ENCODE measurements at regions not wholly inside any gene's neighbourhood (a gene's known extent, or its start where the extent isn't known, plus 50 kb on each side); places are given as distances from the start of the nearest gene placed in this dataset.

DNA sequence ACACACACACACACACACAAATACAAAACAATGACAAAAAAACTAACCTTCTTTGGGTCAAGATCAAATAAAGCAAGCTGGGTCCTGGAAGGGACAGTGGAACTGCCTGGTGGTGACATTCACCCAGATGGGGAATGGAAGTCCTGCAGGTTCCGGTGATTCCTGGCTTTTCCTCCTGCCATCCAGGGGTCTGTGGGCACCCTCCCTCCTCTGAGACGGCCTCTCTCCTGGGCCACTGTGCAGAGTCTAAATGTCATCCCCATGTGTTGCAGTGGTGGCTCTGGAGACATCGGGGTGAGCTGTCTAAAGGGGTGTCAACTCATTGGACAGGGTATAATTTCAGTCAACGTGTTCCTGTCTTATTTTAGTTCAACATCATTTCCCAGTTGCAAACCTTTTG lies 248.2 kb downstream of the ZNF536 start:
- POLR2A ChIA-PET = no interaction called here

DNA sequence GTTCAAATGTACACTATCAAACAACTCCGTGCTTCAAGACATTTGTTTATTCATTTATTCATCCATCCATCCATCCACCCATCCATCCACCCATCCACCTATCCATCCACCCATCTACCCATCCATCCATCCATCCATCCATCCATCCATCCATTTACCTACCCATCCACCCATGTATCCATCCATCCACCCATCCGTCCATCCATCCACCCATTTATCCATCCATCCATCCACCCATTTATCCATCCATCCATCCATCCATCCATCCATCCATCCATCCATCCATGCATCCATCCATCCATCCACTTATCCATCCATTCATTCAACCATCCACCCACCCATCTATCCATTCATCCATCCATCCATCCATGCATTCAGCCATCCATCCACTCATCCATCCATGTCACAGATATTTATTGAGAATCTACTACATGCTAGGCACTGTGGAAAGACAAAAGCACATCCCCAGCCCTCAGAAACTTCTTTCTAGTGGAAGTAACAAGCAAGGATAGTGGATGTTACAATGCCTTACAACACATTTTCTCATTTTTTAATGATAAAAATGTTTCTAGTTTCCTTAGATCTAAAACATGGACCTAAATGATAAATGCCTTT lies 237.6 kb downstream of the ZNF536 start:
- Histone ChIP-seq H3K4me1 (no peaks in the 10 kb centered on the region), H3K9me3 (no peaks in the 10 kb centered on the region), H3K4me2 (no peak overlapping the region), H3K4me3 (no peak overlapping the region), H3K27ac (no peak overlapping the region)
- no peak for DNase-seq (ENCODE audit: low read depth in 1 of 2, low spot score in 1 of 2)
- ChIA-PET CTCF (no interaction called here), POLR2A (no interaction called here)
- 0% methylated on average over 2 of the region's 2 CpGs for WGBS (ENCODE audit: missing lambda C conversion rate)
- ATAC-seq = no peak
- FAIRE-seq = no peak
- TF ChIP-seq SREBF2 (IDR thresholded peaks at IDR 0.05) (no peak), CBX8 (IDR thresholded peaks at IDR 0.05) (no peak), MYC (IDR thresholded peaks at IDR 0.05; ENCODE audit: borderline replicate concordance, low read length) (no peak), RNF2 (IDR thresholded peaks at IDR 0.05; ENCODE audit: borderline replicate concordance, low read depth) (no peak)

More for the DNA sequence above, 248.2 kb downstream of the ZNF536 start:
- 29% methylated on average over 4 of the region's 4 CpGs for WGBS (ENCODE audit: missing lambda C conversion rate)
- DNase-seq (ENCODE audit: low read depth in 1 of 2, low spot score in 1 of 2) = no peak
- Histone ChIP-seq H3K4me3 (no peak overlapping the region), H3K9me3 (peaks cover 24% of the 10 kb centered on the region), H3K4me2 (no peak overlapping the region), H3K27ac (no peak overlapping the region), H3K4me1 (no peaks in the 10 kb centered on the region)
- no peak for ATAC-seq
- CTCF ChIA-PET = no interaction called here
- TF ChIP-seq RARB (CRISPR knock-in tag; IDR thresholded peaks at IDR 0.05) = no peak
- no peak for TF ChIP-seq SMC3 (IDR thresholded peaks at IDR 0.05)
- TF ChIP-seq POLR2A (IDR thresholded peaks at IDR 0.05; ENCODE audit: low read length) = no peak
- no peak for TF ChIP-seq CEBPB (IDR thresholded peaks at IDR 0.05)
- no peak for TF ChIP-seq RFX5 (IDR thresholded peaks at IDR 0.05)
- no peak for TF ChIP-seq FOXS1 (CRISPR knock-in tag; IDR thresholded peaks at IDR 0.05)
- TF ChIP-seq, protein P1, sequence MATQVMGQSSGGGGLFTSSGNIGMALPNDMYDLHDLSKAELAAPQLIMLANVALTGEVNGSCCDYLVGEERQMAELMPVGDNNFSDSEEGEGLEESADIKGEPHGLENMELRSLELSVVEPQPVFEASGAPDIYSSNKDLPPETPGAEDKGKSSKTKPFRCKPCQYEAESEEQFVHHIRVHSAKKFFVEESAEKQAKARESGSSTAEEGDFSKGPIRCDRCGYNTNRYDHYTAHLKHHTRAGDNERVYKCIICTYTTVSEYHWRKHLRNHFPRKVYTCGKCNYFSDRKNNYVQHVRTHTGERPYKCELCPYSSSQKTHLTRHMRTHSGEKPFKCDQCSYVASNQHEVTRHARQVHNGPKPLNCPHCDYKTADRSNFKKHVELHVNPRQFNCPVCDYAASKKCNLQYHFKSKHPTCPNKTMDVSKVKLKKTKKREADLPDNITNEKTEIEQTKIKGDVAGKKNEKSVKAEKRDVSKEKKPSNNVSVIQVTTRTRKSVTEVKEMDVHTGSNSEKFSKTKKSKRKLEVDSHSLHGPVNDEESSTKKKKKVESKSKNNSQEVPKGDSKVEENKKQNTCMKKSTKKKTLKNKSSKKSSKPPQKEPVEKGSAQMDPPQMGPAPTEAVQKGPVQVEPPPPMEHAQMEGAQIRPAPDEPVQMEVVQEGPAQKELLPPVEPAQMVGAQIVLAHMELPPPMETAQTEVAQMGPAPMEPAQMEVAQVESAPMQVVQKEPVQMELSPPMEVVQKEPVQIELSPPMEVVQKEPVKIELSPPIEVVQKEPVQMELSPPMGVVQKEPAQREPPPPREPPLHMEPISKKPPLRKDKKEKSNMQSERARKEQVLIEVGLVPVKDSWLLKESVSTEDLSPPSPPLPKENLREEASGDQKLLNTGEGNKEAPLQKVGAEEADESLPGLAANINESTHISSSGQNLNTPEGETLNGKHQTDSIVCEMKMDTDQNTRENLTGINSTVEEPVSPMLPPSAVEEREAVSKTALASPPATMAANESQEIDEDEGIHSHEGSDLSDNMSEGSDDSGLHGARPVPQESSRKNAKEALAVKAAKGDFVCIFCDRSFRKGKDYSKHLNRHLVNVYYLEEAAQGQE (IDR thresholded peaks at IDR 0.05) = no peak
- TF ChIP-seq POLR2AphosphoS2 (conservative IDR thresholded peaks at IDR 0.05; ENCODE audit: low read length) = no peak
- TF ChIP-seq ZNF302 (CRISPR knock-in tag; IDR thresholded peaks at IDR 0.05) = no peak
- TF ChIP-seq ZC3H11A (IDR thresholded peaks at IDR 0.05) = no peak
- TF ChIP-seq, protein P2, sequence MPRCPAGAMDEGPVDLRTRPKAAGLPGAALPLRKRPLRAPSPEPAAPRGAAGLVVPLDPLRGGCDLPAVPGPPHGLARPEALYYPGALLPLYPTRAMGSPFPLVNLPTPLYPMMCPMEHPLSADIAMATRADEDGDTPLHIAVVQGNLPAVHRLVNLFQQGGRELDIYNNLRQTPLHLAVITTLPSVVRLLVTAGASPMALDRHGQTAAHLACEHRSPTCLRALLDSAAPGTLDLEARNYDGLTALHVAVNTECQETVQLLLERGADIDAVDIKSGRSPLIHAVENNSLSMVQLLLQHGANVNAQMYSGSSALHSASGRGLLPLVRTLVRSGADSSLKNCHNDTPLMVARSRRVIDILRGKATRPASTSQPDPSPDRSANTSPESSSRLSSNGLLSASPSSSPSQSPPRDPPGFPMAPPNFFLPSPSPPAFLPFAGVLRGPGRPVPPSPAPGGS (IDR thresholded peaks at IDR 0.05) = no peak
- TF ChIP-seq HMGXB4 (CRISPR knock-in tag; IDR thresholded peaks at IDR 0.05; ENCODE audit: borderline replicate concordance) = no peak
- no peak for TF ChIP-seq CHD4 (IDR thresholded peaks at IDR 0.05; ENCODE audit: borderline replicate concordance)
- no peak for TF ChIP-seq NR3C1 (IDR thresholded peaks at IDR 0.05)
- FAIRE-seq = peak; percentile 18

GRCh38 chr19:30608471-30608870 lies 236.3 kb downstream of the ZNF536 start:
- H3K4me1 ChIP-seq = no peaks in the 10 kb centered on the region
- H3K27ac ChIP-seq = no peak overlapping the region
- TF ChIP-seq ZSCAN20 (CRISPR knock-in tag; IDR thresholded peaks at IDR 0.05) (no peak), HDAC2 (IDR thresholded peaks at IDR 0.05) (no peak), POLR2A (IDR thresholded peaks at IDR 0.05; ENCODE audit: low read length) (no peak), PHF8 (IDR thresholded peaks at IDR 0.05; ENCODE audit: borderline replicate concordance, low read depth) (no peak), MYC (IDR thresholded peaks at IDR 0.05; ENCODE audit: borderline replicate concordance, low read length) (no peak)
- no peaks in the 10 kb centered on the region for H3K9me3 ChIP-seq
- no peak overlapping the region for H3K4me2 ChIP-seq
- H3K4me3 ChIP-seq = no peak overlapping the region
- ATAC-seq = no peak
- 0% methylated on average over 1 of the region's 1 CpG for WGBS (ENCODE audit: missing lambda C conversion rate)
- ChIA-PET CTCF (interaction anchor here (0.7 to 1.1 kb wide), 3 partner anchors 10 to 848 kb away, joined by 3 read pairs; no protein-coding TSS in a partner anchor), POLR2A (no interaction called here)
- no peak for DNase-seq (ENCODE audit: low read depth in 1 of 2, low spot score in 1 of 2)
- no peak for FAIRE-seq
